ENCODE measurements at regions not wholly inside any gene's neighbourhood (a gene's known extent, or its start where the extent isn't known, plus 50 kb on each side); places are given as distances from the start of the nearest gene placed in this dataset.

DNA sequence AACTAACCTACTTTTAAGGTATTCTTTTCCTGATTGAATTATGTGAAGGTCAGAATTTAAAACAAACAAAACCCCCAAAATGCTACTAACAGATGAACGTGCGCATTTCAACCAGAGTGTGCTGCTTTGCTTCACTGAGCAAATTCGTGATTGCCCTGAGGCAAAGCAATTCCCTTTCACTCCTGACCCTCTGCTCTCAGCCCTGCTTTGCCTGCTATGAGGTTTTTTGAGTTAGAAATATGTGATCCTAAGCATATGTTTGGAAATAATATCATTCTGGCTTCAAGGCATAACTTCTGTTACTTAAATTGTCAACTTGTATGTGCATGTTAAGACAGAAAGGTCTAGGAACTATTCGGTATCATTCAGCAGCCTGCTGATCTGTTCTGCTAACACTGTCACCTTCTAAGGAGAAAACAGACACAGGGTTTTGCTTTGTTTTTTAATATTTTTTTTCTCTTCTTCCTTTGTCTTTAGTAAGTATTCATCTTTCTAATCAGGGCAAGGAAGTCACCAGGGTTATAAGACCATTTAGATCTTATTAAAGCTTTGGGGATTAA, 124.2 kb downstream of the GNAT3 start:
- TF ChIP-seq, protein P1, sequence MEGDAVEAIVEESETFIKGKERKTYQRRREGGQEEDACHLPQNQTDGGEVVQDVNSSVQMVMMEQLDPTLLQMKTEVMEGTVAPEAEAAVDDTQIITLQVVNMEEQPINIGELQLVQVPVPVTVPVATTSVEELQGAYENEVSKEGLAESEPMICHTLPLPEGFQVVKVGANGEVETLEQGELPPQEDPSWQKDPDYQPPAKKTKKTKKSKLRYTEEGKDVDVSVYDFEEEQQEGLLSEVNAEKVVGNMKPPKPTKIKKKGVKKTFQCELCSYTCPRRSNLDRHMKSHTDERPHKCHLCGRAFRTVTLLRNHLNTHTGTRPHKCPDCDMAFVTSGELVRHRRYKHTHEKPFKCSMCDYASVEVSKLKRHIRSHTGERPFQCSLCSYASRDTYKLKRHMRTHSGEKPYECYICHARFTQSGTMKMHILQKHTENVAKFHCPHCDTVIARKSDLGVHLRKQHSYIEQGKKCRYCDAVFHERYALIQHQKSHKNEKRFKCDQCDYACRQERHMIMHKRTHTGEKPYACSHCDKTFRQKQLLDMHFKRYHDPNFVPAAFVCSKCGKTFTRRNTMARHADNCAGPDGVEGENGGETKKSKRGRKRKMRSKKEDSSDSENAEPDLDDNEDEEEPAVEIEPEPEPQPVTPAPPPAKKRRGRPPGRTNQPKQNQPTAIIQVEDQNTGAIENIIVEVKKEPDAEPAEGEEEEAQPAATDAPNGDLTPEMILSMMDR (IDR thresholded peaks at IDR 0.05; ENCODE audit: low read depth, low read length, missing input control), result no peak
- TF ChIP-seq, protein P2, sequence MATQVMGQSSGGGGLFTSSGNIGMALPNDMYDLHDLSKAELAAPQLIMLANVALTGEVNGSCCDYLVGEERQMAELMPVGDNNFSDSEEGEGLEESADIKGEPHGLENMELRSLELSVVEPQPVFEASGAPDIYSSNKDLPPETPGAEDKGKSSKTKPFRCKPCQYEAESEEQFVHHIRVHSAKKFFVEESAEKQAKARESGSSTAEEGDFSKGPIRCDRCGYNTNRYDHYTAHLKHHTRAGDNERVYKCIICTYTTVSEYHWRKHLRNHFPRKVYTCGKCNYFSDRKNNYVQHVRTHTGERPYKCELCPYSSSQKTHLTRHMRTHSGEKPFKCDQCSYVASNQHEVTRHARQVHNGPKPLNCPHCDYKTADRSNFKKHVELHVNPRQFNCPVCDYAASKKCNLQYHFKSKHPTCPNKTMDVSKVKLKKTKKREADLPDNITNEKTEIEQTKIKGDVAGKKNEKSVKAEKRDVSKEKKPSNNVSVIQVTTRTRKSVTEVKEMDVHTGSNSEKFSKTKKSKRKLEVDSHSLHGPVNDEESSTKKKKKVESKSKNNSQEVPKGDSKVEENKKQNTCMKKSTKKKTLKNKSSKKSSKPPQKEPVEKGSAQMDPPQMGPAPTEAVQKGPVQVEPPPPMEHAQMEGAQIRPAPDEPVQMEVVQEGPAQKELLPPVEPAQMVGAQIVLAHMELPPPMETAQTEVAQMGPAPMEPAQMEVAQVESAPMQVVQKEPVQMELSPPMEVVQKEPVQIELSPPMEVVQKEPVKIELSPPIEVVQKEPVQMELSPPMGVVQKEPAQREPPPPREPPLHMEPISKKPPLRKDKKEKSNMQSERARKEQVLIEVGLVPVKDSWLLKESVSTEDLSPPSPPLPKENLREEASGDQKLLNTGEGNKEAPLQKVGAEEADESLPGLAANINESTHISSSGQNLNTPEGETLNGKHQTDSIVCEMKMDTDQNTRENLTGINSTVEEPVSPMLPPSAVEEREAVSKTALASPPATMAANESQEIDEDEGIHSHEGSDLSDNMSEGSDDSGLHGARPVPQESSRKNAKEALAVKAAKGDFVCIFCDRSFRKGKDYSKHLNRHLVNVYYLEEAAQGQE (IDR thresholded peaks at IDR 0.05), result no peak
- TF ChIP-seq TAF1 (conservative IDR thresholded peaks at IDR 0.05) (no peak), JUND (IDR thresholded peaks at IDR 0.05) (no peak), YY1 (IDR thresholded peaks at IDR 0.05) (no peak)
- TF ChIP-seq, protein P3, sequence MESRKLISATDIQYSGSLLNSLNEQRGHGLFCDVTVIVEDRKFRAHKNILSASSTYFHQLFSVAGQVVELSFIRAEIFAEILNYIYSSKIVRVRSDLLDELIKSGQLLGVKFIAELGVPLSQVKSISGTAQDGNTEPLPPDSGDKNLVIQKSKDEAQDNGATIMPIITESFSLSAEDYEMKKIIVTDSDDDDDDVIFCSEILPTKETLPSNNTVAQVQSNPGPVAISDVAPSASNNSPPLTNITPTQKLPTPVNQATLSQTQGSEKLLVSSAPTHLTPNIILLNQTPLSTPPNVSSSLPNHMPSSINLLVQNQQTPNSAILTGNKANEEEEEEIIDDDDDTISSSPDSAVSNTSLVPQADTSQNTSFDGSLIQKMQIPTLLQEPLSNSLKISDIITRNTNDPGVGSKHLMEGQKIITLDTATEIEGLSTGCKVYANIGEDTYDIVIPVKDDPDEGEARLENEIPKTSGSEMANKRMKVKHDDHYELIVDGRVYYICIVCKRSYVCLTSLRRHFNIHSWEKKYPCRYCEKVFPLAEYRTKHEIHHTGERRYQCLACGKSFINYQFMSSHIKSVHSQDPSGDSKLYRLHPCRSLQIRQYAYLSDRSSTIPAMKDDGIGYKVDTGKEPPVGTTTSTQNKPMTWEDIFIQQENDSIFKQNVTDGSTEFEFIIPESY (IDR thresholded peaks at IDR 0.05), result no peak

All from liver (tissue), 3 donors.